Neuronal stem cell (in vitro differentiated cells): ENCODE measurements at regions not wholly inside any gene's neighbourhood (a gene's known extent, or its start where the extent isn't known, plus 50 kb on each side); places are given as distances from the start of the nearest gene placed in this dataset.

Experiments
- DNase-seq: peaks from one replicate; pipeline ENCODE4 v3.0.0-alpha.2; 2013; ENCODE audit warnings: low spot score
- H2AFZ ChIP-seq: one replicate; pipeline ENCODE4 v1.6.1; 2013; ENCODE audit warnings: mild to moderate bottlenecking, low read length, inconsistent platforms
- H2AK5ac ChIP-seq: 2 replicates; pipeline ENCODE4 v1.6.1; 2013; ENCODE audit warnings: low read depth, mild to moderate bottlenecking, inconsistent platforms, low read length, moderate library complexity, mixed read lengths
- H2BK120ac ChIP-seq: 2 replicates; pipeline ENCODE4 v1.6.1; 2013; ENCODE audit warnings: low read depth, mild to moderate bottlenecking, inconsistent platforms, low read length, moderate library complexity, mixed read lengths
- H2BK12ac ChIP-seq: one replicate; pipeline ENCODE4 v1.6.1; 2013; ENCODE audit warnings: low read length, inconsistent platforms
- H2BK15ac ChIP-seq: 2 replicates; pipeline ENCODE4 v1.6.1; 2013; ENCODE audit warnings: mild to moderate bottlenecking, low read length, inconsistent platforms, mixed read lengths
- H2BK5ac ChIP-seq: one replicate; pipeline ENCODE4 v1.6.1; 2013; ENCODE audit warnings: inconsistent platforms, mild to moderate bottlenecking, low read length, moderate library complexity
- H3K14ac ChIP-seq: one replicate; pipeline ENCODE4 v1.6.1; 2013; ENCODE audit warnings: low read length, inconsistent platforms
- H3K18ac ChIP-seq: 2 replicates; pipeline ENCODE4 v1.6.1; 2013; ENCODE audit warnings: low read length, inconsistent platforms
- H3K23ac ChIP-seq: 2 replicates; pipeline ENCODE4 v1.6.1; 2013; ENCODE audit warnings: low read depth, mild to moderate bottlenecking, mixed read lengths, low read length, inconsistent platforms; ENCODE audit not compliant: poor library complexity
- H3K27ac ChIP-seq: replicated peaks from 3 replicates; pipeline ENCODE4 v1.5.1; 2013; ENCODE audit warnings: low read length, inconsistent platforms
- H3K27me3 ChIP-seq, 3 experiments: 2 replicates each; pipeline ENCODE4 v1.6.1; 2013; ENCODE audit warnings: low read length in 3 of 3, mild to moderate bottlenecking in 2 of 3, inconsistent platforms in 1 of 3, low read depth in 1 of 3, mixed read lengths in 1 of 3, moderate library complexity in 1 of 3; ENCODE audit not compliant: control insufficient read depth in 3 of 3, insufficient read depth in 3 of 3
- H3K36me3 ChIP-seq, 2 donors: replicated peaks in 1 of 2; 2 replicates each; pipeline ENCODE4 v1.6.1; 2013; ENCODE audit warnings: low read length in 2 of 2; ENCODE audit not compliant: control insufficient read depth in 2 of 2, insufficient read depth in 2 of 2
- H3K4ac ChIP-seq: 2 replicates; pipeline ENCODE4 v1.6.1; 2013; ENCODE audit warnings: inconsistent platforms, mild to moderate bottlenecking, low read length, moderate library complexity
- H3K4me1 ChIP-seq, 2 donors: 1 replicate in 1 of 2; 2 replicates in 1 of 2; pipeline ENCODE4 v1.6.1; 2013; ENCODE audit warnings: low read length in 2 of 2, low read depth in 1 of 2; ENCODE audit not compliant: control insufficient read depth in 2 of 2, insufficient read depth in 1 of 2
- H3K4me2 ChIP-seq: one replicate; pipeline ENCODE4 v1.6.1; 2013; ENCODE audit warnings: mild to moderate bottlenecking, low read length, inconsistent platforms; ENCODE audit not compliant: insufficient read depth, poor library complexity, severe bottlenecking
- H3K4me3 ChIP-seq, 2 donors: 2 replicates each; pipeline ENCODE4 v1.5.1; 2013; ENCODE audit warnings: low read length in 2 of 2, mild to moderate bottlenecking in 2 of 2, inconsistent platforms in 1 of 2, moderate library complexity in 1 of 2
- H3K79me1 ChIP-seq: one replicate; pipeline ENCODE4 v1.6.1; 2013; ENCODE audit warnings: low read depth, mild to moderate bottlenecking, inconsistent platforms, low read length, moderate library complexity
- H3K9ac ChIP-seq: one replicate; pipeline ENCODE4 v1.6.1; 2013; ENCODE audit warnings: mild to moderate bottlenecking, low read depth, low read length, inconsistent platforms; ENCODE audit not compliant: poor library complexity
- H3K9me3 ChIP-seq, 2 donors: replicated peaks in 1 of 2; 2 replicates each; pipeline versions ENCODE3 to v1.6.1; 2013; ENCODE audit warnings: low read length in 2 of 2, mild to moderate bottlenecking in 2 of 2, inconsistent platforms in 1 of 2, low read depth in 1 of 2, mixed read lengths in 1 of 2, moderate library complexity in 1 of 2; ENCODE audit not compliant: control insufficient read depth in 2 of 2, insufficient read depth in 1 of 2
- H4K8ac ChIP-seq: one replicate; pipeline ENCODE4 v1.6.1; 2013; ENCODE audit warnings: low read depth, mild to moderate bottlenecking, inconsistent platforms, low read length, moderate library complexity
- H4K91ac ChIP-seq: one replicate; pipeline ENCODE4 v1.6.1; 2013; ENCODE audit warnings: low read length, low read depth, mild to moderate bottlenecking, inconsistent platforms; ENCODE audit not compliant: poor library complexity
- WGBS, 2 donors: extraction: QIAGEN DNeasy Blood & Tissue Kit; methylation state at CpG; one replicate each; pipeline ENCODE4 v1.1.7; 2013; ENCODE audit warnings: missing lambda C conversion rate in 2 of 2, mixed read lengths in 1 of 2; ENCODE audit not compliant: insufficient read length in 2 of 2, insufficient replicate concordance in 1 of 2; ENCODE audit errors: extremely low coverage in 2 of 2; 5-methylcytosine and 5-hydroxymethylcytosine counted together

DNA sequence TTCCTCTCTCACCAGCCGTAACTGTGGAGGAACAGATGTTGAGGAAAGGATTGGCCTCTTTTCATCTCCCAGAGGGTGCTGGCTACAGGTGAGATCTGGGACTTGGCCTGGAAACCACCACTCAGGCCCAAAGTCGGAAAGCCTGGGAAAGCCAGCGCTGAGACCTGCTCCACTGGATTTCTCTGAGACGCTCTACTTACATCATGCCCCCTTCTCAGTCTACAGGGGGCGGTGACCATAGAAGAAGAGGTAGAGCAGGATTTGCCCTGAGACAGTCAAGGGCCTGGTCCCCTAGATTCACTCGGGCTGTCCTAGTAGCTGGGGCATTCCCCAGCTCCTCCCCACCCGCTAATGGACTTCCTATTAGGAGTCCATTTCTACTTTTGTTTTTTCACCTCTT, 80.9 kb downstream of the C3orf38 start:
- no peaks in the 10 kb centered on the region for H3K36me3 ChIP-seq
- no peak overlapping the region for H3K4ac ChIP-seq
- no peak overlapping the region for H4K91ac ChIP-seq
- H3K4me1 ChIP-seq, result no peaks in the 10 kb centered on the region
- H3K9me3 ChIP-seq, result no peaks in the 10 kb centered on the region
- H2BK5ac ChIP-seq, result no peak overlapping the region
- no peak overlapping the region for H3K23ac ChIP-seq
- no peak overlapping the region for H3K4me2 ChIP-seq
- DNase-seq, result no peak
- WGBS, 2 donors, result no CpG with 5 or more reads among the region's 7 CpGs
- no peaks in the 10 kb centered on the region for H3K79me1 ChIP-seq
- H2AFZ ChIP-seq, result no peak overlapping the region
- H4K8ac ChIP-seq, result no peak overlapping the region
- H3K18ac ChIP-seq, result no peak overlapping the region
- H2AK5ac ChIP-seq, result no peak overlapping the region
- H3K14ac ChIP-seq, result no peak overlapping the region
- H3K27me3 ChIP-seq, result no peaks in the 10 kb centered on the region
- no peak overlapping the region for H2BK15ac ChIP-seq
- no peak overlapping the region for H2BK120ac ChIP-seq
- H3K9ac ChIP-seq, result no peak overlapping the region
- H3K27ac ChIP-seq, result no peak overlapping the region
- no peak overlapping the region for H2BK12ac ChIP-seq
- no peak overlapping the region for H3K4me3 ChIP-seq

DNA sequence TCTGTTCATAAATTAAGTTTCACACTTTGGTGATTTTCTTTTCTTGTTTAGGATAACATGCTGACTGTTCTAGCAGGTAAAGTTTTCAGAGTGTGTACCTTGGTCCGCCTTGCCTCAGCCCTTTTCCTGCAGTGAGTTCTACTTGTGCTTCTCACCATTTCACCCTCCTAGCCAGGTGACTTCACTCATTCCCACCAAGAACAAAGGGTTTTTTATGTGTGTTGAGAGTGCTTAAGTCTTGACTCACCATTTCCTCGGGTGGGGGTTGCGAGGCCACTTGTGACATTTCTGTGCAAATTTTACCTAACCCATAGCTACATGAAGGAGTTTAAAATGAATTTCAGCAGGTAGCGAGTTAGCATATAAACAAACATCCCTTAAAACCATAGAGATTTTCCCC, 81.4 kb downstream of the C3orf38 start:
- no peak overlapping the region for H3K23ac ChIP-seq
- H2BK15ac ChIP-seq, result no peak overlapping the region
- no peaks in the 10 kb centered on the region for H3K27me3 ChIP-seq
- H3K4me1 ChIP-seq, result no peaks in the 10 kb centered on the region
- no peaks in the 10 kb centered on the region for H3K79me1 ChIP-seq
- no peak overlapping the region for H2AK5ac ChIP-seq
- H2BK12ac ChIP-seq, result no peak overlapping the region
- no peak overlapping the region for H3K4me2 ChIP-seq
- no CpG with 5 or more reads among the region's 4 CpGs for WGBS, 2 donors
- H3K36me3 ChIP-seq, result no peaks in the 10 kb centered on the region
- H2BK5ac ChIP-seq, result no peak overlapping the region
- no peak overlapping the region for H4K91ac ChIP-seq
- DNase-seq, result no peak
- H2BK120ac ChIP-seq, result no peak overlapping the region
- H3K9ac ChIP-seq, result no peak overlapping the region
- H3K27ac ChIP-seq, result no peak overlapping the region
- H3K4ac ChIP-seq, result no peak overlapping the region
- H3K14ac ChIP-seq, result no peak overlapping the region
- no peak overlapping the region for H4K8ac ChIP-seq
- no peak overlapping the region for H2AFZ ChIP-seq
- no peaks in the 10 kb centered on the region for H3K9me3 ChIP-seq
- H3K4me3 ChIP-seq, result no peak overlapping the region
- no peak overlapping the region for H3K18ac ChIP-seq

DNA sequence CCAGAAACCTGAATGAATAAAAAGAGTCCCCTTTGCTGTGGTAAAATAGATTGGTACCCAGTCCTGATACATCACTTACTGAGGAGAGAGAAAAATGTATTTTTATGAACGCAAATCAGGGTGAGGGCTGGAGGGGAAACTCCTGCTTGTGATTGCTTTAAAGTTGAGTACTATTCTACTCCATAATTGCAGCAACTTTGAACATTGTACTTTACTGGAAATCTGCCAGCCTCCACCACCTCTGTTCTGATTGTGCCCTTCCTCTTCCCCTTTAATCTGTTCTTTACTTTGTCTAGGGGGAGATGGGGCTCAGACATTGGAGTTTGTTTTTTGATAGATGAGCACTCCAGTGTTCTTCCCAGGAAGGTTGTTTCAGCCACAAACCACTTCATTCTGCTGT, 81.9 kb downstream of the C3orf38 start:
- H4K8ac ChIP-seq, result no peak overlapping the region
- H3K4me1 ChIP-seq, result no peaks in the 10 kb centered on the region

DNA sequence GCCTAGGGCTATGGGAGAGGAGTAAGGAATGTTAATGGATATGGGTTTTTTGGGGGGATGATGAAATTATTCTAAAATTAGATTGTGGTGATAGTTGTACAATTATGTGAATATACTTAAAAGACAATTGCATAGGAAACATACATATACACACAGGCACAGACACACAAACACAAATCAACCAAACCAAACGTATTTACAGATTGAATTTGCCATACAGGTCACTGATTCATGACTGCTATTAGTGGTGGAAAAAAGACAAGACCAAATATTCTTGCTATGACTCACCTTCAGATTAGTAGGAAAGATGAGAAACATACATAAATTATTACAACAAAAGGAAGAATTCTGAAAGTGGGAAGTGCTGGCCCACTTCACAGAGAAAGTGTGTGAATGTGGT, 85.3 kb downstream of the C3orf38 start:
- Histone ChIP-seq H2BK120ac (no peak overlapping the region), H2AFZ (no peak overlapping the region), H3K9ac (no peak overlapping the region), H3K4me1 (peaks cover 0 to 7% of the 10 kb centered on the region in 2 donors), H3K27me3 (no peaks in the 10 kb centered on the region), H2BK5ac (no peak overlapping the region), H3K4me2 (no peak overlapping the region), H3K9me3 (no peaks in the 10 kb centered on the region), H4K91ac (no peak overlapping the region), H3K4ac (no peak overlapping the region), H2AK5ac (no peak overlapping the region), H3K18ac (no peak overlapping the region), H3K79me1 (no peaks in the 10 kb centered on the region), H3K4me3 (no peak overlapping the region), H3K36me3 (no peaks in the 10 kb centered on the region), H3K23ac (no peak overlapping the region), H3K14ac (no peak overlapping the region), H3K27ac (no peak overlapping the region), H4K8ac (no peak overlapping the region), H2BK15ac (no peak overlapping the region), H2BK12ac (no peak overlapping the region)
- DNase-seq, result no peak
- no CpG with 5 or more reads among the region's 1 CpG for WGBS, 2 donors

More for the DNA sequence above, 81.9 kb downstream of the C3orf38 start:
- Histone ChIP-seq H2BK12ac (no peak overlapping the region), H3K4me2 (no peak overlapping the region), H3K27me3 (no peaks in the 10 kb centered on the region), H3K18ac (no peak overlapping the region), H3K36me3 (no peaks in the 10 kb centered on the region), H2BK120ac (no peak overlapping the region), H3K79me1 (no peaks in the 10 kb centered on the region), H3K4me3 (no peak overlapping the region), H3K9ac (no peak overlapping the region), H2BK15ac (no peak overlapping the region), H2AFZ (no peak overlapping the region), H2AK5ac (no peak overlapping the region), H3K14ac (no peak overlapping the region), H3K9me3 (no peaks in the 10 kb centered on the region), H3K27ac (no peak overlapping the region), H3K4ac (no peak overlapping the region), H3K23ac (no peak overlapping the region), H4K91ac (no peak overlapping the region), H2BK5ac (no peak overlapping the region)
- WGBS, 2 donors, result no CpG with 5 or more reads among the region's 1 CpG
- no peak for DNase-seq
